GM19455 (cell line): ENCODE measurements at regions not wholly inside any gene's neighbourhood (a gene's known extent, or its start where the extent isn't known, plus 50 kb on each side); places are given as distances from the start of the nearest gene placed in this dataset.
"Not testable (repeated sequence)": the region's sequence is repeated elsewhere in the genome, so short reads cannot be mapped to it uniquely, and the experiment has no call there.

Experiments
- ATAC-seq: cut with Tn5 transposase; IDR thresholded peaks from one replicate; pipeline ENCODE4 v1.9.1; 2021; ENCODE audit not compliant: unreplicated experiment

DNA sequence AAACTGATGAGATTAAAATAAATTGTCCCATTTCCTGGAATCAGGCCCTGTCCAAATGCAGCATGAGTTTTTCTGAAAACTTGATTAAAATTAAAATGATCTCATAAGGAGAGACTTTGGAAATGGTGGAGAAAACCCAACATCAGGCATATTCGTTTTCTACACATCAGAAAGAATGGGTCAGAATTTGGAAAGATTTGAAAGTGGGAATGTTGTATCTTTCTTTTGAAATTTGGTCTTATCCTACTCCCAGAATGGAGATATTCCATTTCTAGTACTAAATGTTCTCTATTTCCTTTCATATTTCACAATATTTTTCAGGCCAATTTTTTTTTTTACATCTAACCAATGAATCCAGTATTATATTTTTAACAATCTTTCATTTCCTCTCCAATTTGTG is 223.9 kb upstream of the RXFP2 start:
- ATAC-seq = no peak

DNA sequence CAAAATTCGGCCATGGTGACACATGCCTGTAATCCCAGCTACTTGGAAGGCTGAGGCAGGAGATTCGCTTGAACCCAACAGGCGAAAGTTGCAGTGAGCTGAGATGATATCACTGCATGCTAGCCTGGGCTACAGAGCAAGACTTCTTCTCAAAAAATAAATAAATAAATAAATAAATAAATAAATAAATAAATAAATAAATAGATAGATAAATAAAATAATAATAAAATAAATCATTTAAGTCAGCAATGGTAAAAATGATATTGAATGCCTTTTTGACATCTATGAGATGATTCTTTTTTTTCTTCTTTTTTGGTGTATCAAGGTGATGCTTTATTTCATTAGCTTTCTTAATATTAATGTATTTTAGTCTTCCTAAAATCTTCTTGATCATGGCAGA is 221.7 kb upstream of the RXFP2 start:
- ATAC-seq = no peak

DNA sequence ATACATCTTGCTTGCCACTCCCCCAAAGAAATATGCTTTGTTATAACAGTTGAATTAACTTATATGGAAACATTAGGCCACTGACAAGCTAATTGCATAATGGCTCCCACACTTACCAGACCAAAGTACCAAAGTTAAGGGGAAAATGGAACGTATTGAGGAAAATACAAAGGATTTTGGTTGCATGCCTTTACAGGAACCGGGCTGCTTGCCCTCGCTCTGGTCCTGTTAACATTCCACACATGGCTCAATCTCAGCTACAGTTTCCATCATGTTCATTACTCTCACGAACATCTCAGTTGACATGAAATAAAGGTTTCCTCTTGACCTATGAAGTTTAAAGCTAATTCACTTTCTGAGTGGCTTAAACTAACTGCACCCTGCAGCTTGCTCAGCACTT is 220.7 kb upstream of the RXFP2 start:
- ATAC-seq = no peak

DNA sequence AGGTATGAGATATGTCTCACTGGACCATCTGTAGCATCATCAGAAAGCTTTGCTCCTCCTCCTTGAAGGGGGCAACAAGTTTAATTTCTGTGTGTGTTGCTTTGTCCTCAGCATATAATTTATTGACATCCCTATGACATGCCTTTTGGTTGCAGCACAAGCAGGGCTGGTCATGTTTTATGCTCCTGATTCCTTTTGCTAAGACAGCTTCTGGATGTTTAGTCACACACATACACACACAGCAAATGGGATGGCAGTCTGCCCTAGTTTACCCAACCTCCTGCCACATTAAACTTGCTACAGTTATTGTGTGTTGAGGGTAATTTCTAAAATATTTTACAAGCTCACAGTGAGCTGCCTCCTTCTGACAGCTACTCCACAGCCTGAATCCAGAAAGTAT is 217.9 kb upstream of the RXFP2 start:
- ATAC-seq = no peak

DNA sequence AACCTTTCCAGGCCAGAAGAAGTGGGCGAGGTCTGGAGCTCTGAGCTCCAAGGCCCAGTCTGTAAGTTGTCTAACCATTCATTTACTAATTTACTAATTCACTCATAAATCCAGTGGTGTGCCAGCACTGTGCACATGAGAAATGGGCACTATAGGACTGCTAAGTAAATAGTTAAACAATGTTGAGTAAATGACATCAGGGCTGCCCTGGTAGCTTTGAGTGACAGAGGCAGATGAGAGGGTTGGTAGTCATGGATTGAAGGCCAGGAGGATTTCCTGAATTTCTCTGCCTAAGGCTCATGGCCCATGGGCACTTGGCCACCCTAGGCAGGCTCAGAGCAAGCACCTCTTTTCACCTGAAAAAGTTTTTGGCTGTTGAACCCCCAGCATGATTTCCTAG is 216.9 kb upstream of the RXFP2 start:
- no peak for ATAC-seq

DNA sequence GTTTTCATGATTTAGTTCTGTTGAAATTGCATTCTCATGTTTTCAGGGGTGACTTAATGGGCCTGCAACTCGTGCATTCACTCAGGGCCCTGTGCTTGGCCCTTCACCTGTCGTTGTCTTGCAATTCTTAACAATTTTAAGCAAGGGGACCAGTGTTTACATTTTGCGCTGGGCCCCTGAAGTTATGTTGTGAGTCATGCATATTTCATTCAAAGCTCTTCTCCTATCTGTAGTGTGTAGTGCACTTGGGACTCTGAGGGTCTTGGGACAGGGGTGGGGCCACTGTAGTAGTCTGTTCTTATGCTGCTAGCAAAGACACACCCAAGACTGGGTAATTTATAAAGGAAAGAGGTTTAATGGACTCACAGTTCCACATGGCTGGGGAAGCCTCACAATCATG is 211.2 kb upstream of the RXFP2 start:
- ATAC-seq = no peak

DNA sequence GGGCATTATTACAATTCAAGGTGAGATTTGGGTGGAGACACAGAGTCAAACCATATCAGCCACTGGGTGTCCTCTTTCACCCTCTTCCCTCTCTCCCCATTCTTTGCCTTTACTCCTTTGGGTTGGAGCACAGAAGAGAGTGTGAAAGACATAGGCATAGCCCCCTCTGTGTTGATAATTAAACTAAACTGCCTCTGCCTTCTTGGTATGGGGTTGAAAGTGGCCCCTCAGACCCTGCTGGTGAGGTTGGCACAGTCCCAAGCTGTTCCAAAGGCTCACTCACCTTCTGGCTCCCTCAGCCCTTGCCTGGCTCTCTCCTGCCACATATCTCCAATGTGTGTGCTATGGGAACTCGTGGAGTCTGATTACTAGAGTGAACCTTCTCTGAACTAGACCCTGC is 210.6 kb upstream of the RXFP2 start:
- no peak for ATAC-seq

DNA sequence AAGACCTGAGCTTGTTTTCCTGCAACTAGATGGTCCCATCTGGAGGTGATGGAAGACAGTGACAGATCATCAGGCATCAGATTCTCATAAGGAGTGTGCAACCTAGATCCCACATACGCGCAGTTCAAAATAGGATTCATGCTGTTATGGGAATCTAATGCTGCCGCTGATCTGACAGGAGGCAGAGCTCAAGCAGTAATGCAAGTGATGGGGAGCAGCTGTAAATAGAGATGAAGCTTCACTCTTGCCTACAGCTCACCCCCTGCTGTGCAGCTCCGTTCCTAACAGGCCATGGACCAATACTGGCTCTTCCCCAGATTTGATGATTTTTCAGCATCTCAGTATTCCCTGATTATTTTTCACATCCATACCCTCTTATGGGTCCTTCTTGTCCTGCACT is 208.4 kb upstream of the RXFP2 start:
- ATAC-seq = no peak

DNA sequence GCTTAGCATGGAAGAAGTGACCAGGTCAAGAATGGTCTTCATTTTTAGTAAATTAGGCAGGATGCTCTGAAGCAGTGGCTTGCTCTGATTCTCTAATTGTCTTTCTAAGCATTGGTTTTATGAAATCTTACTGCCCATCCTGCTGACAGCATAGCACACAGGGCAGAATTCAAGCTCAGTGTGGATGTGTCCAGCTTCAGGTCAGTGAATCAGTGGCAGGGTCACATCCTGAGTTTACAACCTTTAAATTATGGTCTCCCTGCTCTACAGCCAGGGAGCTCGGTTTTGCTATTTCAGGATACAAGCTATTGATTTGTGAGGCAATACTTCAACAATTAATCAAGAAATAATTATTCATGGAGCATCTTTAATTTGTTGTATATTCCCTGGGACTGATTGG is 202.3 kb upstream of the RXFP2 start:
- no peak for ATAC-seq

DNA sequence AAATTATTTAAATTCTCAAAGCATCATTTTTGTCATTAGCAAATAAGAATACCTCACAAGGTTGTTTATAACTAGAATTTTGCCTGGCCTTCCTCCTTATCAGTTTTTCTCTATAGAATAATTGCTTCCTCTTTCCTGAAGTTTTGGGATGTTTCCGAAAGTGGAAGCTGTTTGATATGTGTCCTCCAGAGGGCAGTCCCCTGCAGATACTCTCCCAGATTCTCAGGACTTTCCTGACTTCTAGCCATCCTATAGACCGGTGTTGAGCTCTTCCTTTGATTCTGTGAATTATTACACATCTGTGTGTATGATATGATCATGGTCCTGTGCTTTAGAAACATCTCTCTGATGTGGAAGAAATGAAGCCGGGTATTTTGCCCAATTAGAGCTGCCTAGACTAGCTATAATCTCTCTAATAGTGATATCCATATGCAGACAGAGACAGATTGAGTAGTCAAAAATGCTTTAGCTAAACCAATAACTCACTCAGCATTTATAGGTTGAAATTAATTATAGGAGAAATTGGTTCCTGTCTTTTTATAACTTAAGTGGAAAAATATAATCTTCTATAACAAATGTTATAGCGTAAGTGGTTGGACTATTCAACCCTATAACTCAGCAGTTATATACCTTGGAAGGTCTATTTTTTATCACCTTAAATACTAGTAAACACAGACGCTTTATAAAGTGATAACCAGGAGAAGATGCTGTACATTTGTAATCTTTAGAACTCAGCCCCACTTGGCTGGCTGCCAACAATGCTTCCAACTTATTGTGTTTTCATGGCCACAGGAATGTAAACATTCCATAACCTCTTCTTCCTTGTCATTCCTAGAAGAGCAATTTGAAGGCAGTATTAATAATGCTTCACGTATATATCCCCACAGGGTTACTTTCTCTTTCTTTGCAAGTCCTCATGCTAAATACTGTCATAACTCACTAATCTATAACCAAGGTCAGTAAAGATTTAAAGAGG is 201.0 kb upstream of the RXFP2 start:
- no peak for ATAC-seq

DNA sequence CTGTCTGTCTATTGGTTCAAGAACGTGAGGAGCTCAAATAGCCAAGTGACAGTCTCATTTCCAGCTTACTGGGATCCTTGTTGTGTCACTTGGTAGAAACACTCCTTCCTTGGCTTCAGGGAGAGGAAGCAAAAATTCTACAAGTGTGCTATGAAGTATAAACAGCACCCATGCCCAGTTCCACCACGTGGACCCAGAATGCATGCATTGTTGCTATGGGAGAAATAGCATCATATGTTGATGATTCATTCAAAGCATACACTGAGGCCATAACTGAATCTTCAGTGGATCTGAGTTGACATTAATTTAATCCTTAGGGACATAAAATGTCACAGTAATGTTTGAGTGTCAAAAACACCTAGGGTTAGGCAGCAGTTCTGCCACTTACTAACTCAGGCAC is 199.0 kb upstream of the RXFP2 start:
- ATAC-seq = no peak

DNA sequence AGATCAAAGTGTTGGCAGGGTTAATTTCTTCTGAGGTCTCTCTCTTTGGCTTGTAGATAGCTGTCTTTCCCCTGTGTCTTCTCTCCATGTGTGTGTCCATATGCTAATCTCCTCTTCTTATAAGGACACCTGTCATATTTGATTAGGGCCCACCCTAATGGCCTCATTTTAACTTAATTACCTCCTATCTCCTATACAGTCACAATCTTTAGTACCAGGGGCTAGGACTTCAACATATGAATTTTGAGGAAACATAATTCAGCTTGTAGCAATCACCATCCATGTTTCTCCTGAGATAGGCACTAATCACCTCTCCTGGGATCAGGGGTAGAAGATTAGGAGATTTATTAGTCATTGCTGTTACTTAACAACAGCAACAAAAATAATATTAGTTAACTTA is 196.1 kb upstream of the RXFP2 start:
- ATAC-seq = no peak

DNA sequence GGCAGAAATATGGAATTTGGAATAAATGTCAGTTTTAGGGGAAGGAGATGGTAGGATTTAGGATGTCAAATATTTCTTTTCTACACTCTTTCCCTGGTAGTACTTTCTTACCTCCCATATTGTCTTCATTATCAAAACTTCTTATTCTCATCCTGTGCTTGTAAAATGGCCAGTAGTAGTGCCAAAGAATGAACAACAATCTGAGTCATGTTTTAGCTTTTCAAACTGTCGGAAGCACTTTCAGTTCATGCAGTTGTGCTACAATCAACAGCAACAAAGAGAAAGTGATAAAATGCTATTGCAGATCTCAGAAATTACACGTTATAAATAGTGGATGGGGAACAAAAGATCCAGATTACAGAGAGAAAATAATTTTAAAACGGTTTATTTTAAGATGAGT is 193.7 kb upstream of the RXFP2 start:
- no peak for ATAC-seq

DNA sequence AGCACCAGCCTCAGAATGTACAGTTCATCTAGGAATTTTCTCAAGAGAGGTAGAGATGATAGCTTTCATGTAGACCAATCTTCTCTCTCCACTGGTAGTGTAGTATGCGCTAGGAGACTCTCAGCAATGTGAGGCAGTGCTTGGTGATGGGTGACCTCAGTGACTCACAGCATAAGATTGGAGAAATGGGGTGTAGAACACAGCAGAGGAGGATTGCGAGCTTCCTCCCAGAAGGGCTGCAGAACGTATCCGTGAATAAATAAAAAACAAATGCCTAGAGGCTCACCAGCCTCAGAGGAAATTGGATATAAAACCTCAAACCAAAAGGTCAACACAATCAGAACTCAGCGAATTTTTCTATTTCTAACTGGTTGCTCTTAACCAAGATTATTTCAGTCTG is 182.9 kb upstream of the RXFP2 start:
- no peak for ATAC-seq

DNA sequence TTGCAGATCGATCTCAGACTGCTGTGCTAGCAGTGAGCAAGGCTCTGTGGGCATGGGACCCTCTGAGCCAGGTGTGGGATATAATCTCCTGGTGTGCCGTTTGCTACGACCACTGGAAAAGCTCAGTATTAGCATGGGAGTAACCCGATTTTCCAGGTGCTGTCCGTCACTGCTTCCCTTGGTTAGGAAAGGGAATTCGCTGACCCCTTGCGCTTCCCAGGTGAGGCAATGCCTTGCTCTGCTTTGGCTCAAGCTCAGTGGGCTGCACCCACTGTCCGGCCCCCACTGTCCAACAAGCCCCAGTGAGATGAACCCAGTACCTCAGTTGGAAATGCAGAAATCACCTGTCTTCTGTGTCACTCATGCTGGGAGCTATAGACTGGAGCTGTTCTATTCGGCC is 155.1 kb upstream of the RXFP2 start:
- ATAC-seq = not testable (repeated sequence)

DNA sequence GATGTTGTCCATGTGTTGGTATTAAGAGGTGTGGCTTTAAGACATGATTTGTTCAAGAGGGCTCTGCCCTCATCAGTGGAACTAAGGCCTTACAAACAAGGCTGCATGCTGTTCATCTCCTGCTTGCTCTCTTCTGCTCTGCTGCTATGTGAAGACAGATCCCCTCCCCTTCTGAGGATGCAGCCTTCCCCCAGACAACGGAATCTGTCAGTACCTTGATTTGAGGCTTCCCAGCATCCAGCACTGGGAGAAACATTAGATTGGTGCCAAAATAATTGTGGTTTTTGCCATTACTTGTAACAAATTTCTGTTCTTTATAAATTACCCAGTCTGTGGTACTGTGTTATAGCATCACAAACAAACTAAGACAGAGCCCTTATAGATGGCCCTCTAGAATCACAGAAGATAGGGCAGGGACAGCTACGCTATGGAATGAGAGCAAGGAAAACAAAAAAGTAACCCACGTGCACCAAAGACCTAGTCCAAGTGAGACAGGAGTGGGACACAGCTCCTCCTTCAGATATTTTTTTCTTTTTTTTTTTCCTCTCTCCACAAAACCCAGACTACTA is 151.5 kb upstream of the RXFP2 start:
- ATAC-seq = no peak

DNA sequence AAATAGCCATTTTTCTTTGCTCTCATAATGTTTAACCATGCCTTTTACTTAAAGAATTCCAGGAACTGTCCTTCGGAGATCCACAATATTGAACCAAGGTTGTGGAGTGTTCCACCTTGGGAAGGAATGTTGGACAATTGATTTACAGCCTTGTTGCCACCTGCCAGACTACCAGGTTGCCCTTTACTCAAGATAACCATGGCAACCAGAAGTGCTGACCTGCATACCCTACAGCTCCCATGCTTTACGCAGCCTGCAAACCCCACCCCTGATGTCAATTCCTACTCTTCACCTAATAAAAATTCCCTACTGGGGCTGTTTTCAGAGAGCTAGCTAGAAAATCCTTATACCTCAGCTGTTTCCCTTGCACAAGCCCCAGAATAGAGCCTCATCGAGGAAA is 151.0 kb upstream of the RXFP2 start:
- no peak for ATAC-seq

DNA sequence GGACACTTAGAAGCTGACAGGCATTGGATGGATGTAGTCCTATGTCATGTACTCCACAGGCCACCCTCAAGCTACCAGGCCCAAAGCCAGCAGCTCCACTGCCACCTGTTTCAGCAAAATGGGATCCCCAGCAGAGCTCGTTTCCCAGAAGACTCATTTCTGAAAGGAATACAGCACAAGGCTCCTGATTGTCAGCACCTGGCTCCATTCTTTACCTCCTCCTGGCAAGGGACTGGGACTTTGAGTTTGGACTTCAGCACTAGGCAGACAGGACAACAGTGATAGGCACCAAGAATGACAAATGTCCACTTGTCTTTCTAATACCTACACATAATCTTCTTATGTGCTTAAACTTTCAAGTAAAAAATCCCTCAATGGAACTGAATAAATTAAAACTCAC is 150.4 kb upstream of the RXFP2 start:
- no peak for ATAC-seq

DNA sequence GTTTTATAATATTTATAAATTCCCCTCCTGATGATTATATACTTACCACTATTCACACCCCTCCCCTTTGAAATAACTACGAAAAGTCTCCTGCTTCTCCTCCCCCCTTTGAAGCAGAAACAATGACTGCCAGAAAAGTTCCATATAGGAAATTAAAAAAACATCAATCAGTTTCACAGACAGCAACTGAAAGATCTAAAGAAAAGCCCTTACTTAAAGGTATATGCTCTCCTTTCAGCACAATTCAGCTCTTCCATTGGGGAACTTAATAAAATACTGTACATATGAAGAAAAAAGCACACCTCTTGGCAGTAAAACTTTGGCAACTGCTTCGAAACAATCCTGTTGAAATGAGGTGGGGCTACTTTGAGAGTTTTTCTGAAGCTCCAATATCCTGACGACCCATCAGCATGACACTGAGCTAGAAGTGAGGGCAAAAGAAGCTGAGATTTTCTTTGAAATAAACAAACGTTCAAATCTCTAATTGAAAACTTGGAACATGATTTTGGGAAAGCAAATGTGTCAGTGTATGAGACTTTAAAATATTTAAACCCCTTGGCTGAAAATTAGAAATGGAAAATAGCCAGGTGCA is 147.6 kb upstream of the RXFP2 start:
- ATAC-seq = no peak

DNA sequence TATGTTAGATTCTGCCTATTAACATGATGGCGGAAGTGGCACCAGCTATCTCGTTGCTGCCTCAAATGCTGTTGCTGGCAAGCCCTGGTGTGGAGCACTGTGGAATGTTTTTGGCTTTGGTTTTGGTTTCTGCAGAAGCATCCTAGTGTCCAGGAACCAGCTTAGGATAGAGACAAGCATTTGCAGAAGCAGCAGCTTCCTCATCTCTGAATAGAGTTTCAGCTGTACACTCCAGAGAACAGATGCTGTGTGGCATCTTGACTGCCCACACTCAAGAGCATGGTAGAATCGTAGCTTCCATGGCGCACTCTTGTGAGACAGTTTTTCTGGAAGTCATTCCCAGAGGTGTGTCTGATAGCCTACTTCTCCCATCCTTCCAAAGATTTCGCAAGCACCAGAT is 145.3 kb upstream of the RXFP2 start:
- no peak for ATAC-seq

DNA sequence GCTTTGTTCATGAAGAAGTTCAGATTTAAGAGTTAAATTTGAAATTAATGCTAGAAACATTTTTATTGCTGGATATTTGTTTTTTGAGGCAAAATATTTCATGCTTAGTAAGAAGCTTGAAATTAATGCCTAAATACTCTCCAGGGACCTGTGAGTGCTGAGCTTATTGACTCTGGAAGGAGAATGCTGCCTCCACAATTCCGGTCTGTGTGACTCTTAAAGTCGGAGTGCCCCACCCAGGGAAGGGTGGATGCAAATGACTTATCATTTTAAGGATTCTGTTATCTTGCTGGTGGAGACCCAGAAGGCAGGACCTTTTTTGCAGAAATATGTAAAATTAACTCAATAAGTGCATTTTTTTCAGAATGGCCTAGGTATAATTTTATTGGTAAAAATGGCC is 143.8 kb upstream of the RXFP2 start:
- no peak for ATAC-seq

DNA sequence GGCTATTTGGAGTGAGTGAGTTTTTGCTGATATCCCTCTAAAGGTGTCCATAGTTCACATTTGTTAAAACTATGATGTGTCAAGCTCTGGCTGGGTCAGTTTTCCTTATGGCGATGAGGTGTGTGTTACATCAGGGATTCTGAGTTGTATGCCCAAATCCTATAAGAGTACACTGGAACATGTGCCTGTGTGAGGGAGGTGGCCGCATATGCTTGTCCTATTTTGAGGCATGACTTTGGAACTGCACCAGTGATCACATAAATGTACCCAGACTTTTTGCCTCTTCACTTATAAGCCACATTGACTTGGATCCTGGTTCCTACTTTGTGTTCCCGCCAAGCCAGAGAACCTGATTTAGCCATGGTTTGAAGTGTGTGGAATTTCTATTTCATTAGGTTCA is 140.3 kb upstream of the RXFP2 start:
- ATAC-seq = no peak
